ENCODE measurements at regions not wholly inside any gene's neighbourhood (a gene's known extent, or its start where the extent isn't known, plus 50 kb on each side); places are given as distances from the start of the nearest gene placed in this dataset.

DNA sequence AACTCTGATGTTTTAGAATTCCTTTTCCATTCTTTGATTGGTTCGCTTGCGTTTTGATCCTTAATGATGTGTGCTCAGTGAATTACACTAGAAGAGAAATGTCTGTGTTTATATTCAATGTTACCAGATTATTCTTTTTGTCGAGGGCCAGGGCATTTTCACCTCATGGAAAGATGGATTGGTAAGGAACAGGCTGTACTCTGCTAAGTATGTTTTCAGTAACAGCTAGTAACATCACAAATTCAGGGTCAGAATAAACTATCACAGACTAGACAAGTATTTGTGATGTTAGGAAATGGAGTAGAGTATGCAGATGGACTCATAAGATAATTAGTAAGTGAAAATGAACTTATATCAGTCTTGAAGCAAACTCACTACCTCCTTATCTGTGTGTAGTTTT, 235.6 kb downstream of the SOX4 start:
- TF ChIP-seq, protein P1, sequence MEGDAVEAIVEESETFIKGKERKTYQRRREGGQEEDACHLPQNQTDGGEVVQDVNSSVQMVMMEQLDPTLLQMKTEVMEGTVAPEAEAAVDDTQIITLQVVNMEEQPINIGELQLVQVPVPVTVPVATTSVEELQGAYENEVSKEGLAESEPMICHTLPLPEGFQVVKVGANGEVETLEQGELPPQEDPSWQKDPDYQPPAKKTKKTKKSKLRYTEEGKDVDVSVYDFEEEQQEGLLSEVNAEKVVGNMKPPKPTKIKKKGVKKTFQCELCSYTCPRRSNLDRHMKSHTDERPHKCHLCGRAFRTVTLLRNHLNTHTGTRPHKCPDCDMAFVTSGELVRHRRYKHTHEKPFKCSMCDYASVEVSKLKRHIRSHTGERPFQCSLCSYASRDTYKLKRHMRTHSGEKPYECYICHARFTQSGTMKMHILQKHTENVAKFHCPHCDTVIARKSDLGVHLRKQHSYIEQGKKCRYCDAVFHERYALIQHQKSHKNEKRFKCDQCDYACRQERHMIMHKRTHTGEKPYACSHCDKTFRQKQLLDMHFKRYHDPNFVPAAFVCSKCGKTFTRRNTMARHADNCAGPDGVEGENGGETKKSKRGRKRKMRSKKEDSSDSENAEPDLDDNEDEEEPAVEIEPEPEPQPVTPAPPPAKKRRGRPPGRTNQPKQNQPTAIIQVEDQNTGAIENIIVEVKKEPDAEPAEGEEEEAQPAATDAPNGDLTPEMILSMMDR (optimal IDR thresholded peaks at IDR 0.05 in 1 of 3, IDR thresholded peaks at IDR 0.05 in 1 of 3, conservative IDR thresholded peaks at IDR 0.05 in 1 of 3; ENCODE audit: extremely low read depth in 1 of 3, insufficient read depth in 2 of 3, low read length in 3 of 3): no peak
- TF ChIP-seq EZH2 (IDR thresholded peaks at IDR 0.05; ENCODE audit: low read length): no peak

All from keratinocyte (primary cell).